Fibroblast of mammary gland (primary cell): ENCODE measurements at regions not wholly inside any gene's neighbourhood (a gene's known extent, or its start where the extent isn't known, plus 50 kb on each side); places are given as distances from the start of the nearest gene placed in this dataset.
A peak's percentile ranks its signal among the peaks of the same experiment; 100 is the strongest.

Source experiments
- DNase-seq: peaks from one replicate; pipeline ENCODE4 v3.0.0-alpha.2; 2010; ENCODE audit warnings: low read depth
- H3K4me3 ChIP-seq: 2 replicates; pipeline ENCODE4 v1.5.1; 2011; ENCODE audit warnings: low read depth, mild to moderate bottlenecking, low read length, moderate library complexity; ENCODE audit not compliant: control insufficient read depth
- CTCF ChIP-seq: conservative IDR thresholded peaks from 2 replicates; pipeline ENCODE4 v1.5.1; 2011; ENCODE audit warnings: low read depth, low read length, inconsistent platforms; ENCODE audit not compliant: control insufficient read depth, insufficient read depth

GRCh38 chr7:35424869-35425495 is 171.1 kb upstream of the TBX20 start:
- peak; percentile 69 for TF ChIP-seq CTCF
- DNase-seq: peak; percentile 49

GRCh38 chr7:35424440-35424839 is 170.5 kb upstream of the TBX20 start:
- no peak overlapping the region for H3K4me3 ChIP-seq
- TF ChIP-seq CTCF: no peak
- DNase-seq: no peak

More at GRCh38 chr7:35424869-35425495, 171.1 kb upstream of the TBX20 start:
- H3K4me3 ChIP-seq: no peak overlapping the region

- no peak for DNase-seq
- H3K4me3 ChIP-seq: no peak overlapping the region
- no peak for TF ChIP-seq CTCF
Observed at GRCh38 chr7:35422715-35423114, 168.8 kb upstream of the TBX20 start.

GRCh38 chr7:35420656-35421055 is 166.8 kb upstream of the TBX20 start:
- DNase-seq: no peak
- no peak overlapping the region for H3K4me3 ChIP-seq
- no peak for TF ChIP-seq CTCF

GRCh38 chr7:35419391-35419755 is 165.5 kb upstream of the TBX20 start:
- no peak for DNase-seq
- no peak for TF ChIP-seq CTCF
- no peak overlapping the region for H3K4me3 ChIP-seq

- H3K4me3 ChIP-seq: no peak overlapping the region
- no peak for TF ChIP-seq CTCF
- DNase-seq: no peak
Observed at GRCh38 chr7:35418716-35419390, 165.0 kb upstream of the TBX20 start.
